OCI-LY7 (cell line): ENCODE measurements at regions not wholly inside any gene's neighbourhood (a gene's known extent, or its start where the extent isn't known, plus 50 kb on each side); places are given as distances from the start of the nearest gene placed in this dataset.

Experiments
- BruUV-seq: library from RNA; stranded (reverse); fragments of 400-500 nt; replicated peaks from 2 replicates; lab custom pipeline; 2021; lab: Mats Ljungman, UMichigan
- CTCF ChIA-PET: fragments of 300-600 bp; sonication (Branson Sonifier 250); formaldehyde crosslinking; loops from one replicate; lab custom pipeline; 2022; ENCODE audit warnings: antibody characterized with exemption; ENCODE audit not compliant: unreplicated experiment; lab: Charles Lee
- POLR2A ChIA-PET: fragments of 300-600 bp; sonication (Branson Sonifier 250); formaldehyde crosslinking; loops from one replicate; lab custom pipeline; 2022; ENCODE audit warnings: antibody characterized with exemption; lab: Charles Lee
- DNase-seq: peaks from one replicate; pipeline ENCODE4 v3.0.0-alpha.2; 2015; ENCODE audit warnings: low spot score
- H2AFZ ChIP-seq: fragments of 200-600 bp; sonication (generic), shearing (Covaris generic); 2 replicates; pipeline ENCODE4 v1.6.1; 2014; ENCODE audit warnings: mild to moderate bottlenecking, antibody characterized with exemption, low read length, moderate library complexity
- H3K27ac ChIP-seq: fragments of 200-600 bp; sonication (generic); 2 replicates; pipeline ENCODE4 v1.5.1; 2014; ENCODE audit warnings: mixed run types, low read depth, mild to moderate bottlenecking, moderate library complexity, low read length, inconsistent platforms; ENCODE audit not compliant: poor library complexity, severe bottlenecking
- H3K36me3 ChIP-seq: fragments of 200-600 bp; sonication (generic); 2 replicates; pipeline ENCODE4 v1.6.1; 2014; ENCODE audit warnings: mild to moderate bottlenecking, antibody characterized with exemption, low read length, moderate library complexity, mixed read lengths; ENCODE audit not compliant: insufficient read depth
- H3K4me1 ChIP-seq: fragments of 200-600 bp; sonication (generic); 2 replicates; pipeline ENCODE4 v1.5.1; 2014; ENCODE audit warnings: mild to moderate bottlenecking, low read length; ENCODE audit not compliant: insufficient read depth, poor library complexity, severe bottlenecking
- H3K4me2 ChIP-seq: fragments of 200-600 bp; sonication (generic); 2 replicates; pipeline ENCODE4 v1.6.1; 2014; ENCODE audit warnings: mild to moderate bottlenecking, low read length
- H3K4me3 ChIP-seq: fragments of 200-600 bp; sonication (generic); 2 replicates; pipeline ENCODE4 v1.5.1; 2014; ENCODE audit warnings: mild to moderate bottlenecking, low read depth, low read length; ENCODE audit not compliant: poor library complexity, severe bottlenecking
- H3K79me2 ChIP-seq: fragments of 200-600 bp; sonication (generic); 2 replicates; pipeline ENCODE4 v1.6.1; 2016; ENCODE audit warnings: low read depth, mild to moderate bottlenecking, low read length, moderate library complexity, mixed read lengths; ENCODE audit not compliant: insufficient read depth
- H3K9me2 ChIP-seq: fragments of 200-600 bp; sonication (generic); 2 replicates; pipeline ENCODE4 v1.6.1; 2016; ENCODE audit warnings: mild to moderate bottlenecking, low read length, mixed read lengths; ENCODE audit not compliant: insufficient read depth
- H3K9me3 ChIP-seq: fragments of 200-600 bp; sonication (generic); 2 replicates; pipeline ENCODE4 v1.6.1; 2014; ENCODE audit warnings: mild to moderate bottlenecking, mixed run types, low read length, mixed read lengths
- H4K20me1 ChIP-seq: fragments of 200-600 bp; sonication (generic); 2 replicates; pipeline ENCODE4 v1.6.1; 2014; ENCODE audit warnings: mild to moderate bottlenecking, antibody characterized with exemption, low read length, moderate library complexity, mixed read lengths; ENCODE audit not compliant: insufficient read depth
- EZH2phosphoT487 ChIP-seq: fragments of 200-600 bp; sonication (generic); IDR thresholded peaks from 2 replicates; pipeline ENCODE4 v1.6.1; 2018; ENCODE audit warnings: low read depth, borderline replicate concordance, mild to moderate bottlenecking, mixed run types, antibody characterized with exemption, low read length, moderate library complexity, mixed read lengths
- intact Hi-C: fragments of 100-400 bp; cut with micrococcal nuclease; formaldehyde crosslinking; loops from one replicate; pipeline ENCODE4 v1.10.0; 2022; ENCODE audit not compliant: unreplicated experiment
- TF ChIP-seq, protein P1 (sequence below): fragments of 200-600 bp; sonication (generic); conservative IDR thresholded peaks from 2 replicates; pipeline ENCODE4 v1.5.1; 2014; ENCODE audit warnings: mild to moderate bottlenecking, antibody characterized with exemption, low read length, moderate library complexity, mixed read lengths

DNA sequence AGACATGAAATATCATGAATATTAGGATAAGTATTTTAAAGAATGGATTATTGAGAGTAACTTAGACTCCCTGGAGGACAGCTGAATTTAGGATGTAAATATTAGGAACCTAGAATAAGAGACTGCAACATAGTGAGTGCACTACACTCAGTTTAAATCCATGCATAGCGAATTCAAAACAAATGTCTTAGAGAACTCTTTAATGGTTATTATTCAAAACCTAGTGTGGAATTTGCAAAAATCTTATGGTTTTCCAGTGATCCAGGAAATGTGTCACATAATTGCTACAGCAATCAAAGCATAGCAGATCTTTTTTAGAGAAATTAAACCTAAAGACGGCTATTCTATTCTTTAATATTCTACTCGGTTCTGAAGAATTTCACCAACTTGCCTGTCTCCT, 239.0 kb downstream of the TMX3 start:
- Histone ChIP-seq H3K4me1 (no peaks in the 10 kb centered on the region), H3K4me3 (no peak overlapping the region), H3K9me2 (no peaks in the 10 kb centered on the region), H3K36me3 (no peaks in the 10 kb centered on the region), H3K79me2 (no peaks in the 10 kb centered on the region), H3K4me2 (no peak overlapping the region), H2AFZ (no peak overlapping the region), H3K27ac (no peak overlapping the region), H3K9me3 (no peaks in the 10 kb centered on the region), H4K20me1 (no peaks in the 10 kb centered on the region)
- no peak for DNase-seq
- intact Hi-C loops = no loop called here
- POLR2A ChIA-PET = no interaction called here
- CTCF ChIA-PET = no interaction called here
- TF ChIP-seq, protein P1, sequence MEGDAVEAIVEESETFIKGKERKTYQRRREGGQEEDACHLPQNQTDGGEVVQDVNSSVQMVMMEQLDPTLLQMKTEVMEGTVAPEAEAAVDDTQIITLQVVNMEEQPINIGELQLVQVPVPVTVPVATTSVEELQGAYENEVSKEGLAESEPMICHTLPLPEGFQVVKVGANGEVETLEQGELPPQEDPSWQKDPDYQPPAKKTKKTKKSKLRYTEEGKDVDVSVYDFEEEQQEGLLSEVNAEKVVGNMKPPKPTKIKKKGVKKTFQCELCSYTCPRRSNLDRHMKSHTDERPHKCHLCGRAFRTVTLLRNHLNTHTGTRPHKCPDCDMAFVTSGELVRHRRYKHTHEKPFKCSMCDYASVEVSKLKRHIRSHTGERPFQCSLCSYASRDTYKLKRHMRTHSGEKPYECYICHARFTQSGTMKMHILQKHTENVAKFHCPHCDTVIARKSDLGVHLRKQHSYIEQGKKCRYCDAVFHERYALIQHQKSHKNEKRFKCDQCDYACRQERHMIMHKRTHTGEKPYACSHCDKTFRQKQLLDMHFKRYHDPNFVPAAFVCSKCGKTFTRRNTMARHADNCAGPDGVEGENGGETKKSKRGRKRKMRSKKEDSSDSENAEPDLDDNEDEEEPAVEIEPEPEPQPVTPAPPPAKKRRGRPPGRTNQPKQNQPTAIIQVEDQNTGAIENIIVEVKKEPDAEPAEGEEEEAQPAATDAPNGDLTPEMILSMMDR = no peak
- TF ChIP-seq EZH2phosphoT487 = no peak
- no TSS peak for BruUV-seq

DNA sequence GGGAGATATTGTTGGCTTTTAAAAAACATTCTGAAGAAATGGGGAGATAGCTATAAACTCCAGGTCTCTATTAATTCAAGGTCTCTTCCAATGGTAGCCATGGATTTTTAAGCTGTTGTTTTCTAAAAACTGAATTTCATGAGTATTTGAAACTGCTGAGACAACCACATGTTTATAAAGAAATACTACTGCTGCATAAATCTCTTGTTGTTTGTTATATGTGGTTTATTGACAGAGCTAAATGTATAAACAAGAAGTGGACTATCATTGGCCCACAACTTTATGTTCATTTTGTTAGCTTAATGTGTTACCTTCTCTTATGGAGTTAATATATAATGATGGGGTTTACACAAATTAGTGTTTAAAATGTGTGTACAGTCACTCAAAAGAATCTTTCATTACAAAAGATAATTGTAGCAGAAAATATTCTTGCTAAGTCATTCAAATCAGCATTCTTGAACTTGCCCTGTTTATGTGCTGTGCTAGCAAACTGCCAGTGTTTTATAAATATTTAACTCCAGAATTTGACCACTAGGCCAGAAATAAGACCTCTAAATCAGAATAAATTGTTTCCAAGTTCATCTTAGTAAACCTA, 242.1 kb downstream of the TMX3 start:
- H3K4me2 ChIP-seq = no peak overlapping the region
- no peak overlapping the region for H3K27ac ChIP-seq
- no peaks in the 10 kb centered on the region for H3K79me2 ChIP-seq
- H3K4me1 ChIP-seq = no peaks in the 10 kb centered on the region
- CTCF ChIA-PET = no interaction called here
- no peaks in the 10 kb centered on the region for H3K9me3 ChIP-seq
- no peak overlapping the region for H2AFZ ChIP-seq
- no peak for TF ChIP-seq EZH2phosphoT487
- TF ChIP-seq, protein P1 = no peak
- no peaks in the 10 kb centered on the region for H3K9me2 ChIP-seq
- no peak overlapping the region for H3K4me3 ChIP-seq
- POLR2A ChIA-PET = no interaction called here
- H4K20me1 ChIP-seq = no peaks in the 10 kb centered on the region
- BruUV-seq = no TSS peak
- H3K36me3 ChIP-seq = no peaks in the 10 kb centered on the region
- intact Hi-C loops = no loop called here
- DNase-seq = no peak

DNA sequence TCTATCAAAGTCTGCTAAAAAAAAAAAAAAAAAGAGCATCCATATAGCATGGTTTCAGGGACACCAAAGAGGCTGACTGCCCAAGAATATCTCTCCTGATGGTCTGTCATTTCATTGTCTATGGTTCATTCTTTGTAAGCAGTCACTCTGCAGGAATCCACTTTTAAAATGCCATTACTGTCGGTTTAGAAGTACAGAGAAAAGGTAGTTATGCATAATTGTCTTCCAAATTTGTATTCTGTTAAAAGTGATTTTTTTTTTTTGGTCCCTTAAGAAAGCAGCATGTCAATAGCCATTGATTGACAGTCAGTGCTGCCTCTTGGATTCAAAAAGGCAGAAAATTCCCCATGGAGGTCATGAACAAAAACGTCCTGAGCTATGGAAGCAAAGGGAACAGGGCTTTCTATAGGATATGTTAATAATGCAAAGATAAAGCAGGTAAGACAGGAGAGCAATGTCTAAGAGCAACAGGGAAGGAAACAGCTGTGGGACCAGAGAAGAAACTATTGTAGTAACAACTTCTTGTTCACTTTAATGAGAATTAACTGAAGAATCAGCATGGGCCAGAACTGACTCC, 245.8 kb downstream of the TMX3 start:
- Histone ChIP-seq H3K79me2 (no peaks in the 10 kb centered on the region), H3K4me1 (no peaks in the 10 kb centered on the region), H3K4me2 (no peak overlapping the region), H2AFZ (no peak overlapping the region), H3K4me3 (no peak overlapping the region), H3K9me3 (no peaks in the 10 kb centered on the region), H4K20me1 (no peaks in the 10 kb centered on the region), H3K27ac (no peak overlapping the region), H3K36me3 (no peaks in the 10 kb centered on the region), H3K9me2 (no peaks in the 10 kb centered on the region)
- BruUV-seq = no TSS peak
- ChIA-PET CTCF (no interaction called here), POLR2A (no interaction called here)
- intact Hi-C loops = no loop called here
- TF ChIP-seq, protein P1 = no peak
- no peak for TF ChIP-seq EZH2phosphoT487
- no peak for DNase-seq
